ENCODE measurements at regions not wholly inside any gene's neighbourhood (a gene's known extent, or its start where the extent isn't known, plus 50 kb on each side); places are given as distances from the start of the nearest gene placed in this dataset.

DNA sequence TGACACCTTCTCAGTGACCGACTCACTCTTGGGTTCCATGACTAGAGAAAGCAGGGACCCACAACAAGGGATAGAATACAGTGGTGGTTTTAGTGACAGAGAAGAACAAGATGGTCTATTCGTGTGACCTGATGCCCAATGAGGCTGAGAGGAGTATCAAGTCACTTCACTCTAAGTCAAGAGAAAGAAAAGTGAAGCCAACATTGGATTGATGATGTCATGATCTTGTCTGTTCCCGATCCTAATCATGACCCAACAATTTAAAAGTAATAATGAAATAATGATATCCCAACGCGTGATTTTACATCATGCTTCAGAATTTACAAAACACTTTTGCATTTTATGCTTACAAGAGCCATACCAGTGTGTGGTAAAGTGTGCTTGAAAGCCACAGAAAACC lies 155.6 kb upstream of the POU3F3 start:
- TF ChIP-seq CTCF (IDR thresholded peaks at IDR 0.05) (no peak), ZFX (IDR thresholded peaks at IDR 0.05; ENCODE audit: borderline replicate concordance) (no peak)

Measured in 22Rv1 (cell line).